ENCODE measurements at regions not wholly inside any gene's neighbourhood (a gene's known extent, or its start where the extent isn't known, plus 50 kb on each side); places are given as distances from the start of the nearest gene placed in this dataset.

GRCh38 chr7:68807666-68808065 lies 790.6 kb upstream of the AUTS2 start:
- TF ChIP-seq, protein P1, sequence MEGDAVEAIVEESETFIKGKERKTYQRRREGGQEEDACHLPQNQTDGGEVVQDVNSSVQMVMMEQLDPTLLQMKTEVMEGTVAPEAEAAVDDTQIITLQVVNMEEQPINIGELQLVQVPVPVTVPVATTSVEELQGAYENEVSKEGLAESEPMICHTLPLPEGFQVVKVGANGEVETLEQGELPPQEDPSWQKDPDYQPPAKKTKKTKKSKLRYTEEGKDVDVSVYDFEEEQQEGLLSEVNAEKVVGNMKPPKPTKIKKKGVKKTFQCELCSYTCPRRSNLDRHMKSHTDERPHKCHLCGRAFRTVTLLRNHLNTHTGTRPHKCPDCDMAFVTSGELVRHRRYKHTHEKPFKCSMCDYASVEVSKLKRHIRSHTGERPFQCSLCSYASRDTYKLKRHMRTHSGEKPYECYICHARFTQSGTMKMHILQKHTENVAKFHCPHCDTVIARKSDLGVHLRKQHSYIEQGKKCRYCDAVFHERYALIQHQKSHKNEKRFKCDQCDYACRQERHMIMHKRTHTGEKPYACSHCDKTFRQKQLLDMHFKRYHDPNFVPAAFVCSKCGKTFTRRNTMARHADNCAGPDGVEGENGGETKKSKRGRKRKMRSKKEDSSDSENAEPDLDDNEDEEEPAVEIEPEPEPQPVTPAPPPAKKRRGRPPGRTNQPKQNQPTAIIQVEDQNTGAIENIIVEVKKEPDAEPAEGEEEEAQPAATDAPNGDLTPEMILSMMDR (IDR thresholded peaks at IDR 0.05): no peak
- no peak for TF ChIP-seq POLR2A (IDR thresholded peaks at IDR 0.05)
